Gastroesophageal sphincter (tissue), 4 donors: ENCODE measurements at regions not wholly inside any gene's neighbourhood (a gene's known extent, or its start where the extent isn't known, plus 50 kb on each side); places are given as distances from the start of the nearest gene placed in this dataset.
"Not testable (repeated sequence)": the region's sequence is repeated elsewhere in the genome, so short reads cannot be mapped to it uniquely, and the experiment has no call there.

ENCODE experiments used
- ATAC-seq: fragments of 150-250 bp; one replicate; pipeline ENCODE4 v1.9.1; 2016; ENCODE audit warnings: mild to moderate bottlenecking, moderate library complexity
- H3K27ac ChIP-seq, 4 donors: fragments of 200-600 bp; sonication (generic) in 3 of 4; 1 replicate in 3 of 4; 2 replicates in 1 of 4; pipeline ENCODE4 v1.5.1; 2016 to 2019
- H3K27me3 ChIP-seq: fragments of 200-600 bp; sonication (generic); one replicate; pipeline ENCODE4 v1.5.1; 2019
- H3K36me3 ChIP-seq, 2 donors: fragments of 200-600 bp; sonication (generic); one replicate each; pipeline ENCODE4 v1.5.1; 2019; ENCODE audit warnings: control low read depth in 1 of 2
- H3K4me1 ChIP-seq, 3 donors: fragments of 200-600 bp; sonication (generic); 1 replicate in 2 of 3; 2 replicates in 1 of 3; pipeline ENCODE4 v1.5.1; 2016 to 2019; ENCODE audit warnings: control low read depth in 2 of 3
- H3K4me3 ChIP-seq, 2 donors: fragments of 200-600 bp; sonication (generic); one replicate each; pipeline ENCODE4 v1.5.1; 2019; ENCODE audit warnings: mild to moderate bottlenecking in 1 of 2, moderate library complexity in 1 of 2
- H3K9me3 ChIP-seq, 3 donors: fragments of 200-600 bp; sonication (generic); one replicate each; pipeline ENCODE4 v1.5.1; 2017 to 2019; ENCODE audit warnings: control low read depth in 2 of 3
- EP300 ChIP-seq: sonication (generic); formaldehyde crosslinking; IDR thresholded peaks from one replicate; pipeline ENCODE4 v1.6.1; 2017; ENCODE audit warnings: antibody characterized with exemption, mild to moderate bottlenecking
- POLR2A ChIP-seq, 2 donors: fragments of 450-650 bp; IDR thresholded peaks; one replicate each; pipeline ENCODE4 v1.6.1; 2017; ENCODE audit warnings: antibody characterized with exemption in 2 of 2, mild to moderate bottlenecking in 2 of 2, moderate library complexity in 1 of 2
- POLR2AphosphoS5 ChIP-seq: sonication (generic); formaldehyde crosslinking; IDR thresholded peaks from one replicate; pipeline ENCODE4 v1.6.1; 2017; ENCODE audit warnings: antibody characterized with exemption
- WGBS, 2 donors: methylation state at CpG; one replicate each; pipeline ENCODE4 v1.1.5; 2018; ENCODE audit warnings: low coverage in 1 of 2; 5-methylcytosine and 5-hydroxymethylcytosine counted together
- TF ChIP-seq, protein P1 (sequence below), 4 experiments: fragments of 200-600 bp in 2 of 4; fragments of 450-650 bp in 2 of 4; sonication (generic) in 1 of 4; IDR thresholded peaks; one replicate each; pipeline ENCODE4 v1.5.1; 2017 to 2019; ENCODE audit warnings: antibody characterized with exemption in 4 of 4, mild to moderate bottlenecking in 2 of 4, moderate library complexity in 2 of 4

GRCh38 chr7:89687211-89687610, 467.1 kb upstream of the STEAP1 start:
- no peak for ATAC-seq
- no peaks in the 10 kb centered on the region for H3K36me3 ChIP-seq

DNA sequence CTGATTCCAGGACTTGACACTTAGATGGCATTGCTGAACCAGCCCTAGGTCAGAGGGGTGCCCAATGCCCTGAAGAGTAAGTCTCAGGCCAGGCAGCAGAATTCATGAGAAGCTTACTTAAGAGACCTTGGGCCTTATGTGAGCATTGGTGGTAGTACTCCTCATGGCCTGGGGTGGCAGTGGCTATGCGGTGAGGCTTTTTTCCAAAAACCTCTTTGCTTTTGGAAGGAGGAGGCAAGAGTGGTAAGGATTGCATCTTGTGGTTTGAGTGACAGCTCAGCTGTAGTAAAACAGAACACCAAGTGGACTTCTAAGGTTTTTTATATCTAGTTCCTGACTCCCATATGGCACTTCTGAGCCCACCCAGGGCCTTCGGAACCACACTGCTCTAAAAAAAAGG, 459.0 kb upstream of the STEAP1 start:
- Histone ChIP-seq H3K4me3 (no peak overlapping the region), H3K27ac (no peak overlapping the region), H3K9me3 (peaks cover 0 to 16% (median 0%) of the 10 kb centered on the region in 3 donors), H3K4me1 (no peaks in the 10 kb centered on the region), H3K36me3 (no peaks in the 10 kb centered on the region), H3K27me3 (no peaks in the 10 kb centered on the region)
- TF ChIP-seq EP300: no peak
- TF ChIP-seq, protein P1, sequence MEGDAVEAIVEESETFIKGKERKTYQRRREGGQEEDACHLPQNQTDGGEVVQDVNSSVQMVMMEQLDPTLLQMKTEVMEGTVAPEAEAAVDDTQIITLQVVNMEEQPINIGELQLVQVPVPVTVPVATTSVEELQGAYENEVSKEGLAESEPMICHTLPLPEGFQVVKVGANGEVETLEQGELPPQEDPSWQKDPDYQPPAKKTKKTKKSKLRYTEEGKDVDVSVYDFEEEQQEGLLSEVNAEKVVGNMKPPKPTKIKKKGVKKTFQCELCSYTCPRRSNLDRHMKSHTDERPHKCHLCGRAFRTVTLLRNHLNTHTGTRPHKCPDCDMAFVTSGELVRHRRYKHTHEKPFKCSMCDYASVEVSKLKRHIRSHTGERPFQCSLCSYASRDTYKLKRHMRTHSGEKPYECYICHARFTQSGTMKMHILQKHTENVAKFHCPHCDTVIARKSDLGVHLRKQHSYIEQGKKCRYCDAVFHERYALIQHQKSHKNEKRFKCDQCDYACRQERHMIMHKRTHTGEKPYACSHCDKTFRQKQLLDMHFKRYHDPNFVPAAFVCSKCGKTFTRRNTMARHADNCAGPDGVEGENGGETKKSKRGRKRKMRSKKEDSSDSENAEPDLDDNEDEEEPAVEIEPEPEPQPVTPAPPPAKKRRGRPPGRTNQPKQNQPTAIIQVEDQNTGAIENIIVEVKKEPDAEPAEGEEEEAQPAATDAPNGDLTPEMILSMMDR (IDR thresholded peaks at IDR 0.05): no peak
- no peak for TF ChIP-seq POLR2AphosphoS5
- TF ChIP-seq POLR2A (IDR thresholded peaks at IDR 0.05): no peak
- WGBS, 2 donors: 60% methylated on average over 1 of the region's 2 CpGs; no CpG with 5 or more reads in 1 of the 2 donors
- ATAC-seq: no peak

More at GRCh38 chr7:89687211-89687610, 467.1 kb upstream of the STEAP1 start:
- Histone ChIP-seq H3K4me1 (no peaks in the 10 kb centered on the region), H3K9me3 (no peaks in the 10 kb centered on the region), H3K4me3 (no peak overlapping the region), H3K27ac (no peak overlapping the region), H3K27me3 (no peaks in the 10 kb centered on the region)
- WGBS, 2 donors: 42% methylated on average over 2 of the region's 2 CpGs
- TF ChIP-seq EP300 (no peak), POLR2A (IDR thresholded peaks at IDR 0.05) (no peak)
- TF ChIP-seq, protein P1 (IDR thresholded peaks at IDR 0.05): no peak

DNA sequence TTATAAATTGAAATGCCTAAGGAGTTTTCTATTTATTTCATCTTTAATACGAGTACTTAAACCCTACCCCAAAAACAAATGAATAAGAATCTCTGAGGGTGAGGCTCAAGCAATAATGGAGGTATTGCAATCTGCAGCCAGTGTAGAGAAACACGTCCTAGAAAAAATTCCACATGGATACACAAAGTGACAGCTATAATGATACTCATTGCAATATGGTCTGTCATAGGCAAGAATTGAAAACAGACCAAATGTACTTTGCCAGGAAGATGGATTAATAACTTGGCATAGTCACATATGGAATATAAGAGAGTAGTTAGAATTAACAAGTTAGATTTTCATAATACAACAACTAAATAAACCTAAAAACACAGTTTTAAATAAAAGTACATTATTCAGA, 440.1 kb upstream of the STEAP1 start:
- no peaks in the 10 kb centered on the region for H3K36me3 ChIP-seq
- peaks cover 0 to 3% (median 0%) of the 10 kb centered on the region in 3 donors for H3K9me3 ChIP-seq
- WGBS, 2 donors: 43 to 78% methylated on average over 1 to 2 of the region's 2 CpGs
- no peak for ATAC-seq
- no peaks in the 10 kb centered on the region for H3K4me1 ChIP-seq
- TF ChIP-seq, protein P1 (IDR thresholded peaks at IDR 0.05): no peak
- TF ChIP-seq POLR2A (IDR thresholded peaks at IDR 0.05) (no peak), POLR2AphosphoS5 (no peak), EP300 (no peak)
- no peak overlapping the region for H3K4me3 ChIP-seq
- no peaks in the 10 kb centered on the region for H3K27me3 ChIP-seq
- H3K27ac ChIP-seq: no peak overlapping the region

- not testable (repeated sequence) for ATAC-seq, H3K27ac ChIP-seq, H3K9me3 ChIP-seq, H3K4me3 ChIP-seq, H3K4me1 ChIP-seq, H3K36me3 ChIP-seq, H3K27me3 ChIP-seq
- 100% methylated on average over 1 of the region's 2 CpGs; no CpG with 5 or more reads in 1 of the 2 donors for WGBS, 2 donors
These were observed 435.3 kb upstream of the STEAP1 start for GRCh38 chr7:89718941-89719340.

DNA sequence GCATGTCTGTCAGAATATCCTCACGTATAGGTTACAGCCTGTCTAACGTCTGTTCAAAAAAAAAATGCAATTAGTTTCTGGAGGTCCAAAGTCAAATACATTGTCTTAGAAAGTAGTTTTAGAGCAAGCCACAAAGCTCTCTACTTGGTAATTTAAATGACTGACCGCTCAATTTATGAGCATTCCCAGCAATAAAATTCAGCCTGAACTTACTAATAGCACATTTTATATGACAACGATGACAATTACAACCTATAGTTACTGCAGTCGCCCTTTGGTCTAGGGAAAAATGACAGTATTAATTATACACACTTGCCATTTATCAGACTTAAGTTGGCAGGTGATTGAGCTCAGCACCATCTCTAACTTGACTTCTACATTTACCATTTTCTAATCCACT, 425.8 kb upstream of the STEAP1 start:
- H3K36me3 ChIP-seq: no peaks in the 10 kb centered on the region
- no peak overlapping the region for H3K27ac ChIP-seq
- no peak for TF ChIP-seq EP300
- no peak for TF ChIP-seq POLR2A (IDR thresholded peaks at IDR 0.05)
- TF ChIP-seq, protein P1 (IDR thresholded peaks at IDR 0.05): no peak
- no peak for TF ChIP-seq POLR2AphosphoS5
- 75 to 83% methylated on average over 4 to 5 of the region's 5 CpGs for WGBS, 2 donors
- ATAC-seq: no peak
- no peaks in the 10 kb centered on the region for H3K4me1 ChIP-seq
- H3K4me3 ChIP-seq: no peak overlapping the region
- H3K9me3 ChIP-seq: no peaks in the 10 kb centered on the region
- H3K27me3 ChIP-seq: no peaks in the 10 kb centered on the region
